ENCODE measurements at regions not wholly inside any gene's neighbourhood (a gene's known extent, or its start where the extent isn't known, plus 50 kb on each side); places are given as distances from the start of the nearest gene placed in this dataset.
"Not testable (repeated sequence)": the region's sequence is repeated elsewhere in the genome, so short reads cannot be mapped to it uniquely, and the experiment has no call there.

GRCh38 chr16:85286066-85286831, 174.0 kb upstream of the CIBAR2 start:
- intact Hi-C loops (cut with micrococcal nuclease): no loop called here
- Mint-ChIP-seq H3K9me3 (no peaks in the 10 kb centered on the region), H3K36me3 (ENCODE audit: low read depth) (no peaks in the 10 kb centered on the region), H3K27me3 (ENCODE audit: insufficient read depth) (no peaks in the 10 kb centered on the region), H3K4me3 (no peak overlapping the region), H3K27ac (no peak overlapping the region), H3K4me1 (ENCODE audit: low read depth) (no peaks in the 10 kb centered on the region)
- DNase-seq (ENCODE audit: low spot score): no peak

- Mint-ChIP-seq H3K27ac (no peak overlapping the region), H3K4me3 (no peak overlapping the region), H3K27me3 (ENCODE audit: insufficient read depth) (no peaks in the 10 kb centered on the region), H3K36me3 (ENCODE audit: low read depth) (no peaks in the 10 kb centered on the region), H3K9me3 (no peaks in the 10 kb centered on the region), H3K4me1 (ENCODE audit: low read depth) (no peaks in the 10 kb centered on the region)
- intact Hi-C loops (cut with micrococcal nuclease): no loop called here
- no peak for DNase-seq (ENCODE audit: low spot score)
These were observed 174.9 kb upstream of the CIBAR2 start for GRCh38 chr16:85286951-85287814.

- H3K27me3 Mint-ChIP-seq (ENCODE audit: insufficient read depth); H3K9me3 Mint-ChIP-seq; DNase-seq (ENCODE audit: low spot score); H3K27ac Mint-ChIP-seq; H3K4me3 Mint-ChIP-seq; H3K36me3 Mint-ChIP-seq (ENCODE audit: low read depth); intact Hi-C loops (cut with micrococcal nuclease); H3K4me1 Mint-ChIP-seq (ENCODE audit: low read depth): not testable (repeated sequence)
These were observed 175.5 kb upstream of the CIBAR2 start for GRCh38 chr16:85287815-85288109.

- DNase-seq (ENCODE audit: low spot score): no peak
- Mint-ChIP-seq H3K27ac (no peak overlapping the region), H3K9me3 (no peaks in the 10 kb centered on the region), H3K27me3 (ENCODE audit: insufficient read depth) (no peaks in the 10 kb centered on the region), H3K4me3 (no peak overlapping the region), H3K36me3 (ENCODE audit: low read depth) (no peaks in the 10 kb centered on the region), H3K4me1 (ENCODE audit: low read depth) (no peaks in the 10 kb centered on the region)
- intact Hi-C loops (cut with micrococcal nuclease): no loop called here
These were observed 176.1 kb upstream of the CIBAR2 start for GRCh38 chr16:85288341-85288868.

- no peaks in the 10 kb centered on the region for H3K9me3 Mint-ChIP-seq
- intact Hi-C loops (cut with micrococcal nuclease): no loop called here
- no peak overlapping the region for H3K4me3 Mint-ChIP-seq
- no peak overlapping the region for H3K27ac Mint-ChIP-seq
- H3K36me3 Mint-ChIP-seq (ENCODE audit: low read depth): no peaks in the 10 kb centered on the region
- H3K27me3 Mint-ChIP-seq (ENCODE audit: insufficient read depth): no peaks in the 10 kb centered on the region
- no peak for DNase-seq (ENCODE audit: low spot score)
- H3K4me1 Mint-ChIP-seq (ENCODE audit: low read depth): no peaks in the 10 kb centered on the region
These were observed 176.8 kb upstream of the CIBAR2 start for GRCh38 chr16:85288869-85289660.

GRCh38 chr16:85289760-85290625, 177.7 kb upstream of the CIBAR2 start:
- no peaks in the 10 kb centered on the region for H3K4me1 Mint-ChIP-seq (ENCODE audit: low read depth)
- intact Hi-C loops (cut with micrococcal nuclease): no loop called here
- H3K36me3 Mint-ChIP-seq (ENCODE audit: low read depth): no peaks in the 10 kb centered on the region
- no peaks in the 10 kb centered on the region for H3K27me3 Mint-ChIP-seq (ENCODE audit: insufficient read depth)
- no peaks in the 10 kb centered on the region for H3K9me3 Mint-ChIP-seq
- no peak overlapping the region for H3K4me3 Mint-ChIP-seq
- H3K27ac Mint-ChIP-seq: no peak overlapping the region
- DNase-seq (ENCODE audit: low spot score): no peak

- Mint-ChIP-seq H3K4me1 (ENCODE audit: low read depth) (no peaks in the 10 kb centered on the region), H3K27me3 (ENCODE audit: insufficient read depth) (no peaks in the 10 kb centered on the region), H3K4me3 (no peak overlapping the region), H3K9me3 (no peaks in the 10 kb centered on the region), H3K27ac (no peak overlapping the region), H3K36me3 (ENCODE audit: low read depth) (no peaks in the 10 kb centered on the region)
- intact Hi-C loops (cut with micrococcal nuclease): no loop called here
- DNase-seq (ENCODE audit: low spot score): no peak
These were observed 178.5 kb upstream of the CIBAR2 start for GRCh38 chr16:85290626-85291301.

GRCh38 chr16:85291302-85292148, 179.3 kb upstream of the CIBAR2 start:
- no peak for DNase-seq (ENCODE audit: low spot score)
- Mint-ChIP-seq H3K9me3 (no peaks in the 10 kb centered on the region), H3K36me3 (ENCODE audit: low read depth) (no peaks in the 10 kb centered on the region), H3K27ac (no peak overlapping the region), H3K4me1 (ENCODE audit: low read depth) (no peaks in the 10 kb centered on the region), H3K27me3 (ENCODE audit: insufficient read depth) (no peaks in the 10 kb centered on the region), H3K4me3 (no peak overlapping the region)
- intact Hi-C loops (cut with micrococcal nuclease): no loop called here

- intact Hi-C loops (cut with micrococcal nuclease): no loop called here
- Mint-ChIP-seq H3K36me3 (ENCODE audit: low read depth) (no peaks in the 10 kb centered on the region), H3K27me3 (ENCODE audit: insufficient read depth) (no peaks in the 10 kb centered on the region), H3K27ac (no peak overlapping the region), H3K4me1 (ENCODE audit: low read depth) (no peaks in the 10 kb centered on the region), H3K4me3 (no peak overlapping the region), H3K9me3 (no peaks in the 10 kb centered on the region)
- no peak for DNase-seq (ENCODE audit: low spot score)
These were observed 181.2 kb upstream of the CIBAR2 start for GRCh38 chr16:85293458-85293857.

GRCh38 chr16:85293904-85294642, 181.8 kb upstream of the CIBAR2 start:
- H3K27me3 Mint-ChIP-seq (ENCODE audit: insufficient read depth): no peaks in the 10 kb centered on the region
- no peaks in the 10 kb centered on the region for H3K9me3 Mint-ChIP-seq
- intact Hi-C loops (cut with micrococcal nuclease): no loop called here
- no peak overlapping the region for H3K27ac Mint-ChIP-seq
- no peak overlapping the region for H3K4me3 Mint-ChIP-seq
- H3K4me1 Mint-ChIP-seq (ENCODE audit: low read depth): no peaks in the 10 kb centered on the region
- no peaks in the 10 kb centered on the region for H3K36me3 Mint-ChIP-seq (ENCODE audit: low read depth)
- DNase-seq (ENCODE audit: low spot score): no peak

Data from activated T-helper 1 cell treated with anti-CD3 and anti-CD28 coated beads, Interleukin-12 subunit alpha, Interleukin-12 subunit beta, Interleukin-2, Interleukin-4 antibody, amounts not matched to agents 30 ng/mL and 10 ng/mL and 1 ng/mL, durations not matched to agents 14 hours and 24 hours and 36 hours (primary cell).